IPS DF 19.7 (cell line): ENCODE measurements at regions not wholly inside any gene's neighbourhood (a gene's known extent, or its start where the extent isn't known, plus 50 kb on each side); places are given as distances from the start of the nearest gene placed in this dataset.
"Not testable (repeated sequence)": the region's sequence is repeated elsewhere in the genome, so short reads cannot be mapped to it uniquely, and the experiment has no call there.

Experiments used
- DNase-seq: peaks from one replicate; pipeline ENCODE4 v3.0.0-alpha.2; 2013; ENCODE audit warnings: low read depth, low spot score

DNA sequence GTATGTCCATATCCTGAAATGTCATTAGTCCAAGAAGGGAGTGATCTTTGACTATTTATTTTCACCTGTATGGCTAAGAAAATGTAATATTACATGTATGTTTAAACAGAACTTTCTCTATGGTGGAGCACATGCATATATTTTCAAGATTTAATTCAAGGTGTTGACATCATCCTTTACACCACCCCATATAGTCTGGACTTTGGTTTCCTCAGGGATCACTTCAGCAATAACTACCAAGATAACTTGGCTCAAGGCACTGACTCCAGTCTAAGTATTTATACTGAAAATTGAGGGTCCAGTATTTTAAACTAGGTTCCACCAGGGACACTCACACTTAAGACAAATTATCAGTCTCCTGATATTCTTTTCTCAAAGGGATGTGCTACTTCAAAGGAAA, 660.6 kb downstream of the EFNB2 start:
- DNase-seq, result no peak

DNA sequence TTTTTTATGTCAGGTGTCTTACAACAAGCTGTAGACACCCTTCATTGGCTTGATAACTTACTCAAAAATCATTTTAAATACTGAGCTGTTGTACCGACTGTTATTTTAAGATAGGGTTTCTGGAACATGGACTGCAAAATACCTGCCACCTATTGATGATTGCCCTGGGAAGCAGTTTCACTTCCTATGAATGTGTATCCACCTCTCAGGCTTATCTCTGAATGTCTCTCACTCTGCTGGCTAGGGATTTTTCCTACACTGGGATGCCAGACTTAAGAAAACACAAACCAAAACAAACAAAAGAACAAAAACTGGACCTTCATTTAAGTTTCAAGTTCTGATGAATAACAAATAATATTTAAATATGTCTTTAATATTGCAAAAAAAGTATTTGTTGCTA, 663.7 kb downstream of the EFNB2 start:
- no peak for DNase-seq

DNA sequence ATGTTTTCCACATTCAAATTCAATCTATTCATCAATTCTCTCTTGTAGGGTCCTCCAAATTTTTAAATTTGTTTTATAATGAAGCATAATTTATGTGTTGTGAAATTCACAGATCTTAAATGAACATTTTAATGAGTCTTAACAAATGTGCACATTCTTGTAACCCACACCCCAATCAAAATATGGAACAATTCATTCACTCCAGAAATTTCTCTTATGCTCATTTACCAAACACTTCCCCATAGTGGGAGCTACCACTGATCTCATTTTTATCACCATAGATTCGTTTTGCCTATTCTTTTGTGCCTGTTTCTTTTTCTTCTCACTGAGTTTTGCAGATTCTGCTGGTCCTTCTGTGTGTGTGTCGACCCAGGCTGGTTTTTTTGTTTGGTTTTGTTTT, 664.1 kb downstream of the EFNB2 start:
- DNase-seq, result no peak

DNA sequence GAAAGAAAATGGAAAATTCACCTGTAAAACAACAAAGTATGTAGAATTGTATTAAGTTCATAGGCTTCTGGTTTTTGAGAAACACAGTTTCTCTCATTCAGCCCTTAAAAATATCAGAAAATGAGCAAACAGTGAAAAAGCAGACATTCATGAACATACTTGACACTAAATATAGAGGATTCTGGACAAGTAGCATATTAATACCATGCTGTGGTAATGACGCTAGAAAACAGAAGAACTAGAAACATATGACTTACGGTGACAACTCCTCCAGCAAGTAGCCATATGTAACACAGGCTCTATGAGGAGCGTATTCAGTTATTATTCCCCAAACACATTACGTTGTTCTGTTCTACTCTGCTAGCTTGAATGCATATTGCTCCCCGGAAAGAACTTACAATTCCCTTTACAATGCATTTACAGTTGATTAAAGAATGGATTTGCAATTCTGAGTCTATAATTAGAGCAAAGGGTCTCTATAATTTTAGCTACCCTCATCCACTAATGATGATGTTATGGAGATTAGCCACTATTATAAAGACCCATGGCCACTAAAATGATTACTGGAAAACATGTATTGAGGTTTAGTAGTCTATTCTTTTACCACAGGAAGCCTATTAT, 672.1 kb downstream of the EFNB2 start:
- DNase-seq, result no peak

- DNase-seq, result no peak
These were observed 687.0 kb downstream of the EFNB2 start for GRCh38 chr13:105848494-105848893.

- no peak for DNase-seq
These were observed 687.8 kb downstream of the EFNB2 start for GRCh38 chr13:105847527-105848291.

DNA sequence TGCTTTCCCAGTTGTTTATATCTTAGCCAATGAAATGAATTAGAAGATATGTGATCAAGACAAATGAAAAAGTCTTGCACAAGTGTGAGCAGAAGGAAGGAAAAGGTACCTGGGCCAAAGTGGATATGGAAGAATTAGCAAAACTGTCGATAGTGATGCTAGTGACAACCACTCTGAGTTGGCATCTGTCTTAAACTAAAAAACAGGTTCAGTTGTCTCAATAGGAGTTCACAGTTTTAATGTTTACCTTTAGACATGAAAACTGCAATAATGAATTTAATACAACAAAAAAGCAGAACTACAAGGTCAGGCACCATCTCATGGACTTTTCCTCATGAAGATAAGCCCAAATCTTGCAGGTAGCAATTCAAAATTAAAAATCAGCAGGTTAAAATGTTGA, 688.5 kb downstream of the EFNB2 start:
- DNase-seq, result no peak

DNA sequence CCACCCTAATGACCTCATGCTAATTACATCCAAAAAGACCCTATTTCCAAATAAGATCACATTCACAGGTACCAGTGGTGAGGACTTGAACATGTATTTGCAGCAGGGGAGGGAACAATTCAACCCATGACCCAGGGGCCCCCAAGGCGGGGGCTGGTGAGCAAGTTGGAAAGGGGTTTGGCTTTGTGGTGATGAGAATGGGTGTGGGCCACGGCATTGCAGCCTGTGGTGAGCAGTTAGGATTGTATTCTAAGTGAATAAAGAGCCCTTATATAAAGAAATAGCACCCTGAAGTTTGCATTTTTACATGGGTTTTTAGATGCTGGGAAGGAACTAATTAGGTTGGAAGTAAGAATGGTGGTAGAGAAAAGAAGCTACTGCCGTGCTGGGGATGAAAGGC, 694.2 kb downstream of the EFNB2 start:
- DNase-seq, result no peak

- no peak for DNase-seq
These were observed 697.2 kb downstream of the EFNB2 start for GRCh38 chr13:105838231-105838630.

- not testable (repeated sequence) for DNase-seq
These were observed 698.2 kb downstream of the EFNB2 start for GRCh38 chr13:105837295-105837694.

DNA sequence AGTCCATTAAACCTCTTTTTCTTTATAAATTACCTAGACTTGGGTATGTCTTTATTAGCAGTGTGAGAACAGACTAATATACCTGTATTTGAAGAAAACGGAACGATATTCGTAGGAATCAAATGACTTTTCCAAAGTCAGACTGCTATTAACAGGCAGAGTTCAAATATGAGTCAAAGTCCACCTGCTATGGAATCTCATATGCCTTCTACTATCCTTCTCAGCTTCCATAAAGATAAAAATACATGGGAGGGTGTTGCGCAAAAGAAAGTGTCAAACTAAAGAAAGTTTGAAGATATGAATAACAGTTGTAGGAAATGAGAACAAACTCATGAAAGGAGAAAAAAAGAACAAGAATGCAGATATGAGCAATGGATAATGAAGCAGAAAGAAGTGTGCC, 704.6 kb downstream of the EFNB2 start:
- no peak for DNase-seq

DNA sequence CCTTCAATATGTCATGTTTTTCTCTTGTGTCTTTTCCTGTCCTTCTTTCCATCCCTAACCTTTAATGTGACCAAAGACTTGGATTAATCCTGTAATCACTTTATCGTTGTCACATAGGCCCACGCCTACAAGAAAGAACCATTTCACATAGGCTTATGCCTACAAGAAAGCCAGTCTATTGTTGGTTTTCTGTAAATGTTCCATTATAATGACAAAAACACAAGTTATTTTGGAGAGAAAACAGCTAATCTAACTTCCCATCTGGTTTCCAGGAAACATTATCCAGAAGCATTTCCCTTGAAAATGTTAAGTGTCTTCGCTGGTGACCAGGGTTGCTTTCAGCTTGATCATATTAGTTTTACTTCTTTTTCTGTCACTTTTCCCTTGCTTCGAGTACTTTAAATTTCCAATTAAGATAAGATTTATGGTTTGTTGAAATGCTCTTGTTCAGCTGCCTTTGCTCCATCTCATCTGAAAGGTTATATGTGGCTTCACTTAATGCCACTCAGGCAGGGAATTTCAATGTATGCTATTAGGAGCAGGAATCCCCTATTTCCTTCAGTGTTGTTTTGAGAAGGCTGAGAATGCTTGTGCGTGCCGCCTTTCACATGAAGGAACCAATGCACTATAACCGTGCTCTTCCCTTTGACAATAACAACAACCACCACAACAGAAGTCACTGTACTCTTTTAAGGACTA, 708.2 kb downstream of the EFNB2 start:
- DNase-seq, result no peak

GRCh38 chr13:105825071-105825470, 710.4 kb downstream of the EFNB2 start:
- DNase-seq, result no peak

GRCh38 chr13:105821337-105821736, 714.1 kb downstream of the EFNB2 start:
- DNase-seq, result no peak

DNA sequence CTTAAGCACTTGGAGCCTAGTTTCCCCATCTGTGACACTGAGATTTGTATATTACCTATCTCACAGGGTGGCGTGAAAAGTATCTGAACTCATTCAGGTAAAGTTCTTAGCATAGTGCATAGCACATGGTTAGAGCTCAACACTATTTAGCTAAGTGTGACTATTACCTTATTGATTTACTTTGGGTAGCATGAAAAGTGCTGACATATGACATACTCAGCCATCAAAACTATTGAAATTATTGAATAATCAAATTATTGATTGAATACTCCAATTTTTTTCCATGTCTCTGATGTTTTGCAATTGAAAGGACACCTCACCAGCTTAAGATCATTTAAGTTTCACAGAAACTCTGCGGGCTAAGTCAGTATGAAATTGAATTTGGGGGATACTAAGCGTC, 715.0 kb downstream of the EFNB2 start:
- DNase-seq, result no peak

- DNase-seq, result no peak
These were observed 718.0 kb downstream of the EFNB2 start for GRCh38 chr13:105817498-105817897.

GRCh38 chr13:105816994-105817393, 718.5 kb downstream of the EFNB2 start:
- DNase-seq, result peak; percentile 79

DNA sequence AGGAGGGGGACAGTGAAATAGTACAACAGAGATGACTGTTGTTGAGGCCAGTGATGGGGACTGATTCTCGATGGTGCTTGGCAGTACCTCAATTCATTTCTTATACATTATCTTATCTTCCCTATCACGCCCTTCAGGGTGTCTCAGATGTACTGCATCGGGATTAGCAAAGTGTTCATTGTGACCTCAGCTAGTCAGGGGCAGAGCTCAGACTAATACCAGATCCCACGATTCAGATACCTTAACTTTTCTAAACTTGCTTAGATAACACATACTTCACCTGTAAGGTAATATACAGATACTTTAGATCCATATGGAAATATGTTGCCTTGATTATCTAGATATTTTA, 720.6 kb downstream of the EFNB2 start:
- no peak for DNase-seq

GRCh38 chr13:105814219-105814901, 721.1 kb downstream of the EFNB2 start:
- no peak for DNase-seq

GRCh38 chr13:105806628-105806920, 728.9 kb downstream of the EFNB2 start:
- DNase-seq, result no peak

DNA sequence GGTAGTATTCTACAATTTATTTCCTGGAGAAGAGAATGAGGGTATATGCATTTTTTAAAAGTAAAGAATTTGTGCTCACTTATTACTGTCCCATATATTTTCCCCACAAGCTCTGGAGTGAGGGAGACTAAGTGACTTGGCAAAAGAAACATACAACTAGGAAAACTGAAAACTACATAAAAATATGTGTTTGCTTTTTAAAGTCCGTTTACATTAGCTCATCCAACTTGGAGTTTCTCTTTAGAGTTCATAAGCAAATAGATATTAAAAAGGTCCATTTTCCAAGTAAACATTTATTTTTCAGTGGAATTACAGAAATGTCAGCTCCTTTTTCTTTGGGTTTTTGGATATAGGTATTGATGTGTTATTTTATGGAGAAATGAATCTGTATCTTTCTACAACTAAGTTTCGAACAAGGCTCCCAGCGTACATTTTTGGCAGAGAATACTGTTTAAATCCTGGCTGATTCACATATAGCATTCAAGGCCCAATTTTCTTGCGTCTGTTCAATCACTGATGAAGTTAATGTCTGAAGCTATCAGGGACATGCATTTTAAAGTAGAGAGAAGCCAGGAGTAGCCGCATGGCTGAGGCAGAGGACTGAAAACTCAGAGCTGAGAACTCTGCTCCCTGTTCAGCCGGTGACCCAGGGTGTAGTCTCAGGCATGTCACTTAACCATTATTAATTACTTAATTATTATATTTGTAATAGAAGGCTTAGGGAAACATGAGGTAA, 729.4 kb downstream of the EFNB2 start:
- DNase-seq, result no peak
